ENCODE measurements at regions not wholly inside any gene's neighbourhood (a gene's known extent, or its start where the extent isn't known, plus 50 kb on each side); places are given as distances from the start of the nearest gene placed in this dataset.

- no peak for TF ChIP-seq EZH2 (IDR thresholded peaks at IDR 0.05; ENCODE audit: low read length, missing control alignments)
- TF ChIP-seq, protein P1, sequence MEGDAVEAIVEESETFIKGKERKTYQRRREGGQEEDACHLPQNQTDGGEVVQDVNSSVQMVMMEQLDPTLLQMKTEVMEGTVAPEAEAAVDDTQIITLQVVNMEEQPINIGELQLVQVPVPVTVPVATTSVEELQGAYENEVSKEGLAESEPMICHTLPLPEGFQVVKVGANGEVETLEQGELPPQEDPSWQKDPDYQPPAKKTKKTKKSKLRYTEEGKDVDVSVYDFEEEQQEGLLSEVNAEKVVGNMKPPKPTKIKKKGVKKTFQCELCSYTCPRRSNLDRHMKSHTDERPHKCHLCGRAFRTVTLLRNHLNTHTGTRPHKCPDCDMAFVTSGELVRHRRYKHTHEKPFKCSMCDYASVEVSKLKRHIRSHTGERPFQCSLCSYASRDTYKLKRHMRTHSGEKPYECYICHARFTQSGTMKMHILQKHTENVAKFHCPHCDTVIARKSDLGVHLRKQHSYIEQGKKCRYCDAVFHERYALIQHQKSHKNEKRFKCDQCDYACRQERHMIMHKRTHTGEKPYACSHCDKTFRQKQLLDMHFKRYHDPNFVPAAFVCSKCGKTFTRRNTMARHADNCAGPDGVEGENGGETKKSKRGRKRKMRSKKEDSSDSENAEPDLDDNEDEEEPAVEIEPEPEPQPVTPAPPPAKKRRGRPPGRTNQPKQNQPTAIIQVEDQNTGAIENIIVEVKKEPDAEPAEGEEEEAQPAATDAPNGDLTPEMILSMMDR (conservative IDR thresholded peaks at IDR 0.05 in 1 of 2, IDR thresholded peaks at IDR 0.05 in 1 of 2; ENCODE audit: low read depth in 1 of 2, low read length in 2 of 2) = no peak
Measured at GRCh38 chr5:137566118-137566541, 67.0 kb upstream of the SPOCK1 start.

All from fibroblast of lung (primary cell).